GM19239 (cell line): ENCODE measurements at regions not wholly inside any gene's neighbourhood (a gene's known extent, or its start where the extent isn't known, plus 50 kb on each side); places are given as distances from the start of the nearest gene placed in this dataset.

Experiments used
- DNase-seq: peaks from one replicate; pipeline ENCODE4 v3.0.0; 2011; ENCODE audit warnings: low spot score; ENCODE audit not compliant: insufficient read length
- FAIRE-seq: peaks from 2 replicates; lab custom pipeline; 2011; peaks lifted over from hg19 to GRCh38; lab: Jason Lieb, UNC

- no peak for DNase-seq
- FAIRE-seq, result no peak
Measured at GRCh38 chr2:59691518-59692190, 861.8 kb downstream of the BCL11A start.

- no peak for DNase-seq
Measured at GRCh38 chr2:59690849-59691248, 862.6 kb downstream of the BCL11A start.

GRCh38 chr2:59684771-59685166 lies 868.7 kb downstream of the BCL11A start:
- no peak for DNase-seq
- FAIRE-seq, result no peak

More at GRCh38 chr2:59690849-59691248, 862.6 kb downstream of the BCL11A start:
- no peak for FAIRE-seq

GRCh38 chr2:59684116-59684770 lies 869.2 kb downstream of the BCL11A start:
- FAIRE-seq (no peak), DNase-seq (no peak)

GRCh38 chr2:59680863-59681262 lies 872.6 kb downstream of the BCL11A start:
- DNase-seq (no peak), FAIRE-seq (no peak)

- DNase-seq (no peak), FAIRE-seq (no peak)
Measured at GRCh38 chr2:59677158-59677557, 876.3 kb downstream of the BCL11A start.

GRCh38 chr2:59674100-59674499 lies 879.4 kb downstream of the BCL11A start:
- no peak for FAIRE-seq
- DNase-seq, result no peak

GRCh38 chr2:59665021-59665420 lies 888.4 kb downstream of the BCL11A start:
- no peak for FAIRE-seq
- DNase-seq, result no peak

GRCh38 chr2:59662127-59662861 lies 891.2 kb downstream of the BCL11A start:
- DNase-seq (no peak), FAIRE-seq (no peak)

GRCh38 chr2:59660262-59660661 lies 893.2 kb downstream of the BCL11A start:
- DNase-seq (no peak), FAIRE-seq (no peak)

GRCh38 chr2:59658906-59659635 lies 894.4 kb downstream of the BCL11A start:
- DNase-seq (no peak), FAIRE-seq (no peak)

GRCh38 chr2:59655809-59656208 lies 897.6 kb downstream of the BCL11A start:
- no peak for FAIRE-seq
- no peak for DNase-seq

GRCh38 chr2:59654710-59655109 lies 898.7 kb downstream of the BCL11A start:
- no peak for FAIRE-seq
- no peak for DNase-seq

GRCh38 chr2:59653164-59653563 lies 900.3 kb downstream of the BCL11A start:
- no peak for DNase-seq
- FAIRE-seq, result no peak

GRCh38 chr2:59630789-59631188 lies 922.7 kb downstream of the BCL11A start:
- DNase-seq, result no peak
- no peak for FAIRE-seq

GRCh38 chr2:59627599-59627998 lies 925.9 kb downstream of the BCL11A start:
- DNase-seq (no peak), FAIRE-seq (no peak)

GRCh38 chr2:59622599-59623308 lies 930.7 kb downstream of the BCL11A start:
- DNase-seq, result no peak
- FAIRE-seq, result no peak

- no peak for DNase-seq
- no peak for FAIRE-seq
Measured at GRCh38 chr2:59604123-59604522, 949.3 kb downstream of the BCL11A start.

- no peak for FAIRE-seq
- DNase-seq, result no peak
Measured at GRCh38 chr2:59594671-59595222, 958.7 kb downstream of the BCL11A start.

GRCh38 chr2:59590798-59591197 lies 962.7 kb downstream of the BCL11A start:
- DNase-seq (no peak), FAIRE-seq (no peak)
